GM19238 (cell line): ENCODE measurements at regions not wholly inside any gene's neighbourhood (a gene's known extent, or its start where the extent isn't known, plus 50 kb on each side); places are given as distances from the start of the nearest gene placed in this dataset.
"Not testable (repeated sequence)": the region's sequence is repeated elsewhere in the genome, so short reads cannot be mapped to it uniquely, and the experiment has no call there.

Experiments
- DNase-seq: peaks from one replicate; pipeline ENCODE4 v3.0.0; 2011; ENCODE audit warnings: low spot score; ENCODE audit not compliant: insufficient read length

- no peak for DNase-seq
These were observed 88.4 kb upstream of the TEAD1 start for GRCh38 chr11:12585861-12586260.

- no peak for DNase-seq
These were observed 86.8 kb upstream of the TEAD1 start for GRCh38 chr11:12587333-12587991.

- no peak for DNase-seq
These were observed 82.5 kb upstream of the TEAD1 start for GRCh38 chr11:12591706-12592105.

- no peak for DNase-seq
These were observed 81.9 kb upstream of the TEAD1 start for GRCh38 chr11:12592283-12592682.

DNA sequence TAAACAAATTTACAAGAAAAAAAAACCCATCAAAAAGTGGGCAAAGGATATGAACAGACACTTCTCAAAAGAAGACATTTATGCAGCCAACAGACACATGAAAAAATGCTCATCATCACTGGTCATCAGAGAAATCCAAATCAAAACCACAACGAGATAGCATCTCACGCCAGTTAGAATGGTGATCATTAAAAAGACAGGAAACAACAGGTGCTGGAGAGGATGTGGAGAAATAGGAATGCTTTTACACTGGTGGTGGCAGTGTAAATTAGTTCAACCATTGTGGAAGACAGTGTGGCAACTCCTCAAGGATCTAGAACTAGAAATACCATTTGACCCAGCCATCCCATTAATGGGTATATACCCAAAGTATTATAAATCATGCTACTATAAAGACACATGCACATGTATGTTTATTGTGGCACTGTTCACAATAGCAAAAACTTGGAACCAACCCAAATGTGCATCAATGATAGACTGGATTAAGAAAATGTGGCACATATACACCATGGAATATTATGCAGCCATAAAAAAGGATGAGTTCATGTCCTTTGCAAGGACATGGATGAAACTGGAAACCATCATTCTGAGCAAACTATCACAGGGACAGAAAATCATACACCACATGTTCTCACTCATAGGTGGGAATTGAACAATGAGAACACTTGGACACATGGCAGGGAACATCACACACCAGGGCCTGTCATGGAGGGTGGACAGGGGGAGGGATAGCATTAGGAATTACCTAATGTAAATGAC is 79.0 kb upstream of the TEAD1 start:
- not testable (repeated sequence) for DNase-seq

- no peak for DNase-seq
These were observed 75.6 kb upstream of the TEAD1 start for GRCh38 chr11:12598330-12599256.

- DNase-seq, result peak; percentile 11
These were observed 74.6 kb upstream of the TEAD1 start for GRCh38 chr11:12599408-12600143.

DNA sequence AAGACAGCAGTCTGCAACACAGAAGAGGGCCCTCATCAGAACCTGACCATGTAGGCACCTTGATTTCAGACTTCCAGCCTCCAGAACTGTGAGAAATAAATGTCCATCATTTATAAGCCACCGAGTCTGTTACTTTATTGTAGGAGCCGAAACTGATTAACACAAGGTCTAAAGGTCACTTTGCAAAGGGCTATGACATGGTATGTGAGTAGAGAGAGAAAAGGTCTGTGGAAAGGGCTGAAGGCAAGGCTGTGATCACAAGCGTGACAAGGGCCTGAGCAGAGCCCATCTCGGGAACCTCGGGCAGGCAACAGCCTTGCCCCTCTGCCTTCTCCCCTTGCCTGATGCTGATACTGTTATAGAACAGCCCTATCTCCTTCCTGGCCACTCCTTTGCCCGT is 73.4 kb upstream of the TEAD1 start:
- no peak for DNase-seq

DNA sequence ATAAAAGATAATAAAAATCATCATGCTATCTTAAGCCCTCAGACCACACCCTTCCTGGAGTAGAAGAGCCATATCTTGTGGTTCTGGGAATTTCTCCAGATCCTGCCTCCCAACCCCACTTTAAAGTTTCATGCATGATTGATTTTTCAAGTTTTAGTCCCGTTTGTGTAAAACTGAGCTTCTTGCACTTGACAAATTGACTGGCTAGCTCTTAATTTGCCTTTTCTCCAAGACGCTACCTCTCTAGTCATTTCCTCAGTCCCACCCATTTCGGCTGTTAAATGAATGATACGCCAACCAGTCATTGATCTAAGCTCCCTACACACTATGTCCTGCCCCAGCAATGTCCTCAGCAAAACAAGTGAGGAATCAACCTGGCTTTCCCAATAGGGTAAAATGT is 71.8 kb upstream of the TEAD1 start:
- no peak for DNase-seq

- DNase-seq, result no peak
These were observed 70.8 kb upstream of the TEAD1 start for GRCh38 chr11:12603143-12604088.

DNA sequence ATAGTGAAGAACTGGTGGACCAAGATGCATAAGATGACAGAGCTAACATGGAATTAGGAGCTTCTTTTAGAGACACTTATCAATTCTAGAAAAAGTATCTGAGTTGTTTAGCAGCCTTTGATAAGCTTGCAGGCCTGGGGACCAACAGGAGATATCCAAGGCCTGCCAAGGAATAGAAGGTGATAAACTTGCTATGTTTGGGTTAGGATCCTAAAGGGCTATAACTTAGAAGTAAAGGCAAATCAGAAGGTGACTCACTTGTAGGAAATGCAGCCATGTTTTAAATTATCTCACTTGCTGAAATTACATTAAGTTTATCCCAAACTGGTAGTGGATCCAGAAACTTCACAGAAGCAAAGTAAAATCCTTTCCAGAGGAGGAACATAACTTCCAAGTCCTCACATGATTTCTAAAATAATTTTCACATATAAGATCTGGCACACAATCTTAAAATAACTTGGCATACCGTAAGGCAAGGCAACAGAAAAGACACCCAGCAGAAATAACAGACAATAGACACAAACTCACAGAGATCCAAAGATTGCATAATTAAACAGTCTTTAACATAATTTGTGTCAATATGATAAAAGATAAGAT is 69.6 kb upstream of the TEAD1 start:
- DNase-seq, result no peak

DNA sequence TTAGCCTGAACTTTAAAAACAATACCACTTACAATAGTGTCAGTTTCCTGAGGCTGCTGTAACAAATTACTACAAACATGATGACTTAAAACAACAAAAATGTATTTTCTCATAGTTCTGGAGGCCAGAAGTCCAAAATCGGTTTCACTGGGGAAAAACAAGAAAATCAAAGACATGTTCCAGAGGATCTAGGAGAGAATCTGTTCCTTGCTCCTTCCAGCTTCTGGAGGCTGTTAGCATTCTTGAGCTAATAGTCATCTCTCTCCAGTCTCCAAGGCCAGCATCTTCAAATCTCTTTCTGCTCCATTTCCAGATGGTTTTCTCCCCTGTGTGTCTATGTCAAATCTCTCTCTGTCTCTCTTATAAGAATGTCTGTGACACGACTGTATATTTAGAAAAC is 67.6 kb upstream of the TEAD1 start:
- DNase-seq, result no peak

GRCh38 chr11:12608678-12609077 is 65.5 kb upstream of the TEAD1 start:
- DNase-seq, result not testable (repeated sequence)

- no peak for DNase-seq
These were observed 62.9 kb upstream of the TEAD1 start for GRCh38 chr11:12611352-12611751.

- no peak for DNase-seq
These were observed 56.6 kb upstream of the TEAD1 start for GRCh38 chr11:12617632-12618031.

- no peak for DNase-seq
These were observed 55.3 kb upstream of the TEAD1 start for GRCh38 chr11:12618743-12619540.

DNA sequence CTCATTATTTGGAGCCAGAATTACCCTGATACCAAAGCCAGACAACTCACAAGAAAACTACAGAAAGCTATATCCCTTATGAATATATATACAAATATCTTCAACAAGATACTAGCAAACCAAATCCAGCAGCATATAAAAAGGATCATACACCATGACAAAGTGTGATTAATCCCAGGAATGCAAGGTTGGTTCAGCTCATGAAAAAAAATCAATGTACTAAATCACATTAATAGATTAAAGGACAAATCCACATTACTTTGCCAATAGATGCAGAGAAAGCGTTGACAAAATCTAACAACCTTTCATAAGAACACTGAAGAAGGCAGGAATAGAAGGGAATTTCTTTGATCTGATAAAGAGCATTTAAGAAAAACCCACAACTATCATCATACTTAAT is 50.4 kb upstream of the TEAD1 start:
- DNase-seq, result no peak
